ENCODE measurements at regions not wholly inside any gene's neighbourhood (a gene's known extent, or its start where the extent isn't known, plus 50 kb on each side); places are given as distances from the start of the nearest gene placed in this dataset.
"Not testable (repeated sequence)": the region's sequence is repeated elsewhere in the genome, so short reads cannot be mapped to it uniquely, and the experiment has no call there.

DNA sequence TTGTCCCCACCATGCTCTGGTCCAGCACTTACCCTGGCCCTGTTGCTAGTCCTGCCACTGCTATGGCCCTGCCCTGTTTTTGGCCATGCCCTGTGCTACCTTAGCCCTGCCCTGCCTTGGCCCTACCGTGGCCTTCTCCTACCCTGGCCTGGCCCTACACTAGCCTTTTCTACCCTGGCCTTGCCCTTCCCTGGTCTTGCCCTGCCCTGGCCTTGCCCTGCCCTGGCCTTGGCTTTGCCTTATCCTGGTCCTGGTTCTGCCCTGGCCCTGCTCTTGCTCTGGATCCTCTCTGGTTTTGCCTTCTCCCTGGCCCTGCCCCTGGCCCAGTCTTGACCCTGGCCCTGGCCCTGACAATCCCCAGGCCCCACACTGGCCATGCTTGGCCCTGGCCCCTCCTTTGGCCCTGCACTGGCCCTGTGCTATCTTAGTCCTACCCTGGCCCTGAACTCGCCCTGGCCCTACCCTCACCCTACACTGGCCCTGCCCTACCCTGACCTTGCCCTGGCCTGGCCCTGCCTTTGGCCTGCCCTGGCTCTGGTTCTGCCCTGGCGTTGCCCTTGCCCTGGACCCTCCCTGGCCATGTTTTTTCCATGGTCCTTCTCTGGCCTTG, 235.0 kb downstream of the GOLGA6L6 start:
- DNase-seq (ENCODE audit: low read depth, low spot score); H3K4me1 ChIP-seq (ENCODE audit: control insufficient read depth in 1 of 2, insufficient read depth in 2 of 2, low read length in 2 of 2); H3K9me2 ChIP-seq (ENCODE audit: insufficient read depth); H3K79me2 ChIP-seq (ENCODE audit: insufficient read depth, low read length); POLR2A ChIA-PET; H4K20me1 ChIP-seq (ENCODE audit: insufficient read depth); H3K4me2 ChIP-seq (ENCODE audit: low read length); H3K27me3 ChIP-seq (ENCODE audit: insufficient read depth, low read length); RAD21 ChIA-PET (ENCODE audit: low non-redundant PET in 1 of 2, low total read pairs in 2 of 2, uncharacterized antibody in 2 of 2, unreplicated experiment in 2 of 2); H3K27ac ChIP-seq (ENCODE audit: low read depth, low read length); H2AFZ ChIP-seq (ENCODE audit: low read depth, low read length, poor library complexity, severe bottlenecking); intact Hi-C loops (cut with micrococcal nuclease); H3K36me3 ChIP-seq (ENCODE audit: control insufficient read depth in 1 of 2, insufficient read depth in 2 of 2, low read length in 2 of 2); H3K4me3 ChIP-seq (replicated peaks in 1 of 2; ENCODE audit: low read depth in 1 of 2, low read length in 2 of 2); BruUV-seq (replicated peaks); H3K9ac ChIP-seq (ENCODE audit: low read length); CTCF ChIA-PET; ATAC-seq: not testable (repeated sequence)
- peaks cover 3 to 25% of the 10 kb centered on the region in 2 experiments; a peak in 2 of 4 replicates for H3K9me3 ChIP-seq (ENCODE audit: control insufficient read depth in 1 of 2, insufficient read depth in 1 of 2, low read depth in 1 of 2, low read length in 2 of 2)

DNA sequence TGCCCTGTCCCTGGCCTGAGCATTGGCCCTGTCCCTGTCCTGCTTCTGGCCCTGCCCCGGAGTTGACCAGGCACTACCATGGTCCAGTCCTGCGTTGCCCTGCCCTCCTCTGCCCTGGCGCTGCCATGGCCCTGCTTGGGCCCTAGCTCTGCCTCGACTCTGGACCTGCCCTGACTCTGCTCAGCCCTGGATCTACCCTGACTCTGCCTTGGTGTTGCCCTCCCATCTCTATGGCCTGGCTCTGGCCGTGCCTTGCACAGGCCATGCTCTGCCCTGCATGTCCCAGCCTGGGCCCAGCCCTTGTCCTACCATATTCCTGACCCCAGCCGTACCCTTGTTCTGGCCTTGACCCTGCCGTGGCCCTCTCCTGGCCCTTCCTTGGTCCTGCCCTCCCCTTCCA, 235.7 kb downstream of the GOLGA6L6 start:
- POLR2A ChIA-PET; intact Hi-C loops (cut with micrococcal nuclease); DNase-seq (ENCODE audit: low read depth, low spot score); CTCF ChIA-PET; H4K20me1 ChIP-seq (ENCODE audit: insufficient read depth); H3K4me3 ChIP-seq (replicated peaks in 1 of 2; ENCODE audit: low read depth in 1 of 2, low read length in 2 of 2); H3K27ac ChIP-seq (ENCODE audit: low read depth, low read length); H3K79me2 ChIP-seq (ENCODE audit: insufficient read depth, low read length); RAD21 ChIA-PET (ENCODE audit: low non-redundant PET in 1 of 2, low total read pairs in 2 of 2, uncharacterized antibody in 2 of 2, unreplicated experiment in 2 of 2); H3K9ac ChIP-seq (ENCODE audit: low read length); H3K9me2 ChIP-seq (ENCODE audit: insufficient read depth); H3K27me3 ChIP-seq (ENCODE audit: insufficient read depth, low read length); H3K4me1 ChIP-seq (ENCODE audit: control insufficient read depth in 1 of 2, insufficient read depth in 2 of 2, low read length in 2 of 2); H3K4me2 ChIP-seq (ENCODE audit: low read length); H2AFZ ChIP-seq (ENCODE audit: low read depth, low read length, poor library complexity, severe bottlenecking); H3K36me3 ChIP-seq (ENCODE audit: control insufficient read depth in 1 of 2, insufficient read depth in 2 of 2, low read length in 2 of 2); BruUV-seq (replicated peaks); ATAC-seq: not testable (repeated sequence)
- peaks cover 3 to 25% of the 10 kb centered on the region in 2 experiments; a peak in 2 of 4 replicates for H3K9me3 ChIP-seq (ENCODE audit: control insufficient read depth in 1 of 2, insufficient read depth in 1 of 2, low read depth in 1 of 2, low read length in 2 of 2)

DNA sequence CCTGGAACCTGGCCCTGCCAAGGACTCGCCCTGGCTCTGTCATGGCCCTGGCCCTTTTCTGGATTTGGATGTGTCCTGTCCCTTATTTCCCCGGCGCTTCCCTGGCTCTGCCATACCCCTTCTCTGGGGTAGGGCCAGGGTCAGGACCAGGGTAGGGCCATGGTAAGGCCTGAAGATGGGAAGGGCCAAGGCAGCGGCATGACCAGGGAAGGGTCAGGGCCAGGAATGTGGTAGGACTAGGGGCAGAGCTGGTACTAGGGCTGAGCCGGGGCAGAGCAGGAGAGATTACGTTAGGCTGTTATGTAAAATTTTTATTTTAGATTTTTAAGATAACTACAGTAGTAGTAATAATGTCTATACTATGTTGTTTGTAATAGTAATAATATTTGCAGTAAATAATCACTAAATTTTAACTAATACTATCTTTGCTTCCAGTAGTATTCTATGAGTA, 236.6 kb downstream of the GOLGA6L6 start:
- ATAC-seq, result not testable (repeated sequence)

DNA sequence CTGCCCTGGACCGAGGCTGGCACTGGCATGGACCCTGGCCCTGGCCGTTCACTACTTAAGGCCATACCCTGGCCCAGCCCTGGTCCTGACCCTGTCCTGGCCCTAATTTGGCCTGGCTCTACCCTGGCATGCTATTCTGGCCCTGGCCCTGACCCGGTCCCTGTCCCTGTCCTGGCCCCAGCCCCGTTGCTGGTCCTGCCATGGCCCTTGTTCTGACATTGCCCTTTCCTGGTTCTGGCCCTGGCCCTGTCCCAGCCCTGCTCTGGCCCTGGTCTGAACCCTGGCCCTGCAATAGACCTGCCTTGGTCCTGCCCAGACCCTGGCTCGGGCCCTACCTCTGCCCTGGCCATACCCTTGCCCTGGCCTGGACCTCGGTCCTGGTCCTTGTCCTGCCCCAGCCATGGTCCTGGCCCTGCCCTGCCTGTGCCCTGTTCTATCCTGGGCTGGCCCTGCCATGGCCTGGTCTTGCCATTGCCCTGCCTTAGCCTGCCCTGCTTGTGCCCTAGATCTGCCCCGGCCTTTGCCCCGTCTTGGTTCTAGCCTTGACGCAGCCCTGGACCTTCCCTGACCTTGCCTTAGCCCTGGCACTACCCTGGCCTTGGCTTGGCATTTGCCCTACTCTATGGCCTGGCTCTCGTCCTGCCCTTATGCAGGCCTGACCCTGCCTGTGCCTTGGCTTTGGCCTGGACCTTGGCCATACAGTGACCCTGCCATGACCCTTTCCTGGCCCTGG, 237.2 kb downstream of the GOLGA6L6 start:
- H3K36me3 ChIP-seq (ENCODE audit: control insufficient read depth in 1 of 2, insufficient read depth in 2 of 2, low read length in 2 of 2); H2AFZ ChIP-seq (ENCODE audit: low read depth, low read length, poor library complexity, severe bottlenecking); intact Hi-C loops (cut with micrococcal nuclease); RAD21 ChIA-PET (ENCODE audit: low non-redundant PET in 1 of 2, low total read pairs in 2 of 2, uncharacterized antibody in 2 of 2, unreplicated experiment in 2 of 2); H4K20me1 ChIP-seq (ENCODE audit: insufficient read depth); H3K9ac ChIP-seq (ENCODE audit: low read length); ATAC-seq; H3K9me2 ChIP-seq (ENCODE audit: insufficient read depth); H3K27me3 ChIP-seq (ENCODE audit: insufficient read depth, low read length); H3K4me1 ChIP-seq (ENCODE audit: control insufficient read depth in 1 of 2, insufficient read depth in 2 of 2, low read length in 2 of 2); H3K27ac ChIP-seq (ENCODE audit: low read depth, low read length); H3K4me2 ChIP-seq (ENCODE audit: low read length); DNase-seq (ENCODE audit: low read depth, low spot score); H3K79me2 ChIP-seq (ENCODE audit: insufficient read depth, low read length); BruUV-seq (replicated peaks); POLR2A ChIA-PET; H3K4me3 ChIP-seq (replicated peaks in 1 of 2; ENCODE audit: low read depth in 1 of 2, low read length in 2 of 2); CTCF ChIA-PET: not testable (repeated sequence)
- H3K9me3 ChIP-seq (ENCODE audit: control insufficient read depth in 1 of 2, insufficient read depth in 1 of 2, low read depth in 1 of 2, low read length in 2 of 2), result peaks cover 3 to 32% of the 10 kb centered on the region in 2 experiments; a peak in 2 of 4 replicates

More for the DNA sequence above, 236.6 kb downstream of the GOLGA6L6 start:
- H3K9me3 ChIP-seq (ENCODE audit: control insufficient read depth in 1 of 2, insufficient read depth in 1 of 2, low read depth in 1 of 2, low read length in 2 of 2), result peaks cover 3 to 32% of the 10 kb centered on the region in 2 experiments; a peak in 2 of 4 replicates
- RAD21 ChIA-PET (ENCODE audit: low non-redundant PET in 1 of 2, low total read pairs in 2 of 2, uncharacterized antibody in 2 of 2, unreplicated experiment in 2 of 2); H3K27ac ChIP-seq (ENCODE audit: low read depth, low read length); H3K9ac ChIP-seq (ENCODE audit: low read length); H3K4me2 ChIP-seq (ENCODE audit: low read length); POLR2A ChIA-PET; H3K27me3 ChIP-seq (ENCODE audit: insufficient read depth, low read length); H3K9me2 ChIP-seq (ENCODE audit: insufficient read depth); H3K36me3 ChIP-seq (ENCODE audit: control insufficient read depth in 1 of 2, insufficient read depth in 2 of 2, low read length in 2 of 2); BruUV-seq (replicated peaks); H3K4me3 ChIP-seq (replicated peaks in 1 of 2; ENCODE audit: low read depth in 1 of 2, low read length in 2 of 2); DNase-seq (ENCODE audit: low read depth, low spot score); intact Hi-C loops (cut with micrococcal nuclease); H3K4me1 ChIP-seq (ENCODE audit: control insufficient read depth in 1 of 2, insufficient read depth in 2 of 2, low read length in 2 of 2); H3K79me2 ChIP-seq (ENCODE audit: insufficient read depth, low read length); CTCF ChIA-PET; H2AFZ ChIP-seq (ENCODE audit: low read depth, low read length, poor library complexity, severe bottlenecking); H4K20me1 ChIP-seq (ENCODE audit: insufficient read depth): not testable (repeated sequence)

Measured in HCT116 (cell line).